ENCODE measurements at regions not wholly inside any gene's neighbourhood (a gene's known extent, or its start where the extent isn't known, plus 50 kb on each side); places are given as distances from the start of the nearest gene placed in this dataset.
"Not testable (repeated sequence)": the region's sequence is repeated elsewhere in the genome, so short reads cannot be mapped to it uniquely, and the experiment has no call there.

DNA sequence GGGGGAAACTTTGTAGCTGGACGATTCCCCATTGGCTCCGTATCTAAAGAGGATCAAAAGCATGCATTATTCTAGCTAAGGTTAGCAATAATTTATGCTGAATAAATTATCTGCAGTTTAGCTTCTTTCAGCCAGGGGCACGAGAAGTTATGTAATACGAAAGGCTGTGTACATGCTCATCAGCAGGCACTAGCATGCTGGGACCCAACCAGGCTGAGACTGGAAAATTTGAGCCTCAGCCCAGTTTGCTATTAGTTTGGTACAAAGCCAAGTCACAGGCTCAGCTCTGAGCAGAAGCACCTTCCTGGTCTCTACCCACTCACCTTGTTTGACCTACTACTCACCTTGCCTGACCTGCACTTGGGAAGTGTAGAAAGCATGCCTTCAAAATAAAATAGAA is 328.1 kb upstream of the ARID1B start:
- DNase-seq (ENCODE audit: low spot score): no peak

DNA sequence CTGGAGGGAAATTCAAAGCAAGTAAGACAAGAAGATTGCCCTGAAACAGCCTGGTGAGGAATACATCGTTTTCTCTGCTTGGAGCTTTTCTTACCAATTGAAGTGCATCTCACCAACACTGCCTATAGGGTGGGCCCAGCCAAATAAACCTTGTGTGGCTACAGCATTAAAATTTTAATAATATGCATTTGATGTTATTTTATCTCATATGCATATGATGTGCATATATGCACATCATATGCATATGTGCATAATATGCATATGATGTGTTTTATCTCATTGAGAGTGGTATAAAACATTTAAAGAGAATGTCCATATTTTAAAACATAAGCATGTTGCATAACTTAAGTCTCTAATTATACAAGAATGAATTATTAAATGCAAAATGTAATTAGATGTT is 328.6 kb upstream of the ARID1B start:
- no peak for DNase-seq (ENCODE audit: low spot score)

DNA sequence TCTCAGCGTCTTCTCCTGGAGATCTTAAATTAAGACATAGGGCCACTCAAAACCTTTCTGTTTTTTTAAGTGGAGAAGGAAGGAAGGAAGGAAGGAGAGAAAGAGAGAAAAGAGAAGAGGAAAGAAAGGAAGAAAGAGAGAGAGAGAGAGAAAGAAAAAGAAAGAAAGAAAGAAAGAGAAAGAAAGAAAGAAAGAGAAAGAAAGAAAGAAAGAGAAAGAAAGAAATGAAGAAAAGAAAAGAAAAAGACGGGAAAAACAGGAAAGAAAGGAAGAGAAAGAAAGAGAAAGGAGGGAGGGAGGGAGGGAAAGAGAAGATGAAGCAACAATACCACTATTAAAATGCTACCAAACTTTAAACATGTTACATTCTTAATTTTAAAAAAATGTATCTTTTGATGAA is 336.5 kb upstream of the ARID1B start:
- DNase-seq (ENCODE audit: low spot score): no peak

DNA sequence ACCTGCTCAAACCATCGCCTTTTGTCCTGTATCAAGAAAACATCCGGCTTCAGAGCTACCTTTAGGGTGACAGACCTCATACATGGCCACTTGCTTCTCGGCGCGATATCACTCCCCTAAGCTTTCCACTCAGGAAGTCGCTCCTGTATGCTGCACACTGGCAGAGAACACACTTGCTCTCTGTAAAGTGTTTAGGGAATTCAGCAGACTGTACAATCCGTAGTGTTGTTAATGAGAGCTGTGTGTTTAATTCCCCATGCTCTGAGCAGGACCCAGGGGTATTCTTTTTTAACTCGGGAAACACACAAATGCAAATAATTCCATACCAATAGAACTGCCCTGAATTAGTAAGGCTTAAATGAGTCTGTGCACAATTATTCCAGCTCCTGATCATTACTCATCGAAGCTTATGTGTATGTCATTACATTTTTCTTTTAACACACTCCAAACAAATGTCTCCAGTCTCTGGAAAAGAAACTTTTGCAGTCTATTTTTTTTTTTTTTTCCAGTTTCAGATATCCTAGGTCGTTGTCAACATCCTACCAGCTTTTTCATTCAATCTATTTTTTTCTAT is 338.7 kb upstream of the ARID1B start:
- no peak for DNase-seq (ENCODE audit: low spot score)

DNA sequence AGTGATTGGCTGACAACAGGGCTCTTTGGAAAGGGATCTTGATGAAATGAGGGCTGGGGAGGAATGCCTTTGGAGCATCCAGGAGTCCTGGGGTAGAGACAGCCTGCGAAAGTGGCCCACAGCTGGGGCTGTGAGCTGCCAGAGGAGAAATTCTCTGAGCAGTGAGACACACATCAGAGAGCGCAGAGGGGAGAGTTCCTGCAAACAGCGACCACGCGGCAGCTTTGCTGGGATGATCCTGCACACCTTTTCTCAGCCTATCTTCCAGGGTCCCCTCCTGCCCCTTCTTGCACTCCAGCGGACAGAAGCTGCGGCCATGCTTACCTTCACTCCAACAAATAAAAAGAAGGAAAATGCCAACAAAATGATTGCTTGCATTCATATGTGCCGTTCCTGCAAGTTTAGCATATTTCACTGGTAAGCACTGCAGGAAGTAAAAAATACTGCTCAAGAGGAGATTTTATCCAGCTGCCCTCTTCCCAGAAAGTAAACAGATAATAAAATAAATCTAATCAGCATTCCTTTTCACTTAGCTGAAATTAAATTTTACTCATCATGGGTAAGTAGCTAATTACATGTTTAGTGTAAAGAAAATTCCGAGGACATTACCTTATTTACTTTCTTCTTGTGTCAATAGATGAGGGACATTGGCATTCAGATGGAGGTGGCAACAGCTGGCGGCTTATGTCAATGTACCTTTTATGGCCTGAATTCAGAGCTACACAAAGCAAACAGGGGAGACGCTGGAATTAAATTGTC is 339.9 kb upstream of the ARID1B start:
- DNase-seq (ENCODE audit: low spot score): no peak

DNA sequence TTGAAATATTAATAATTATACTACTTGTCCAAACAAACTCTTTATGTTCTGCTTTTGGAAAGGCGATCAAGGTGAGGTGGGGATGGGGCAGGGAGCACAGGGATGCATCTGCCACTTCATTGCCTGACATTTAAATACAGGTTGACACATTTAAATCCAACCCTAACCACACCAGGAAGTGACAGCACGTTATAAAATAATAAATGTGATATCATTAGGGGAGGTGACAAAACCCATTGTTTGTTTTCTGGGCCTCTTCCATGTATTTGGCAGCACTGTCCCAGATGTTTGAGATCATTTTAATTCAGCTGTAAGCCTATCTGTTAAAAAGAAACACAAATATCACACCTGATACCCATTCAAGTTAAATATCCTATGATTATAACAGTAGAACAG is 342.4 kb upstream of the ARID1B start:
- DNase-seq (ENCODE audit: low spot score): no peak

DNA sequence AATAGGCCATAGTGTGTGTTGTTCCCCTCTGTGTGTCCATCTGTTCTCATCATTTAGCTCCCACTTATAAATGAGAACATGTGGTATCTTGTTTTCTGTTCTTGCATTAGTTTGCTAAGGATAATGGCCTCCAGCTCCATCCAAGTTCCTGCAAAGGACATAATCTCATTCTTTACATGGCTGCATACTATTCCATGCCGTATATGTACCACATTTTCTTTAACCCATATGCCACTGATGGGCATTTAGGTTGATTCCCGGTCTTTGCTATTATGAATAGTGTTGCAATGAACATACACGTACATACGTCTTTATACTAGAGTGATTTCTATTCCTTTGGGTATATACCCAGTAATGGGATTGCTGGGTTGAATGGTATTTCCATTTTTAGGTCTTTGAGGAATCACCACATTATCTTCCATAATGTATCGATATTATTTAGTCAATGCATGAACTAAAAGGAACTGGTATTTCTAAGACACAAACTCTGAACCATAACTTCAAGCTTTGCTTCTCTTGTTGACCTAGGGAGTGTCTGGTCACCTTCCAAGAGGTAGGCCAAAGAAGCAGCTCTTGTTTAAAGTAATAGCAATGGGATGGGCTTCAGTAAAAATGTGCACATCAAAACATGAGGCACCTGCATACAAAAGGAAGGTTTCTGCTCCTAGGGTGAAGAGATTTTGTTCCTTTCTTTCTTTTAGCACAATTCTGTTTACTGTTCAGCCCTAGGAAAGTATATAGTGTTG is 343.0 kb upstream of the ARID1B start:
- DNase-seq (ENCODE audit: low spot score): no peak

DNA sequence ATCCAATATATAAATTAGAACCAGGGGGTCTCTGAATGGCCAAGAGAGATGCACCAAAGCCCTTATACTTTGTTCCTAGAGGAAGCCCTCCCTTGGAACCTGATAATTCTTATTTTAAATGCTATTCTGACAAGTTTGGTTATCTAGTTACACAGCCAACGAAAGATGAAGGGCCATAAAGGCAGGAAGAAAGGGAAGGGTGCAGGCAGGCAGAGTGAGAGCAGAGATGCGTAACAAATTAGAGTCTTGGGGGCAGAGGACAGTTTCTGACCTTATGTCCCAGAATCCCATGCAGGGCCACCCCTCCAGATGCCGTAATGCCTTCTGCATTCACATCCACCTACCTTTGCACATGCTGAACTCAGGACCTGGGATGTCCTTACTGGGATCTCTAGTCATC is 344.6 kb upstream of the ARID1B start:
- DNase-seq (ENCODE audit: low spot score): no peak

DNA sequence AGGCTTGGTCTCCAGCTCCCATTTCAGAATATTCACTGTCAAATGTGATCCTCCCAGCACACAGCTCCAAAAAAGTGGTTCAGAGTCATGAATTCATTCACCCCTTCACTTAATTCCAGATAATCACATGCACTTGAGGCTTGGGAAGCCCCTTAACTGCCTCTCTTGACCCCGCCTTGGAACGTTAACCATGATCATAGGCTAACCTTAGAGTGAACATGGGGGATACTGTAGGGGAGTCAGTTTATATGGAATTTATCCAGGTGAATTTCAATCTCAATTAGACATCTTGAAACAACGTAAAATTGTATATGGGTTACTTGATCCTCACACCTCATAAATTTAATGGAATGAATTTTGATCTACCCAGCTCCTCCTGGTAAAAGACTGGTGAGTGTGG is 346.8 kb upstream of the ARID1B start:
- DNase-seq (ENCODE audit: low spot score): no peak

DNA sequence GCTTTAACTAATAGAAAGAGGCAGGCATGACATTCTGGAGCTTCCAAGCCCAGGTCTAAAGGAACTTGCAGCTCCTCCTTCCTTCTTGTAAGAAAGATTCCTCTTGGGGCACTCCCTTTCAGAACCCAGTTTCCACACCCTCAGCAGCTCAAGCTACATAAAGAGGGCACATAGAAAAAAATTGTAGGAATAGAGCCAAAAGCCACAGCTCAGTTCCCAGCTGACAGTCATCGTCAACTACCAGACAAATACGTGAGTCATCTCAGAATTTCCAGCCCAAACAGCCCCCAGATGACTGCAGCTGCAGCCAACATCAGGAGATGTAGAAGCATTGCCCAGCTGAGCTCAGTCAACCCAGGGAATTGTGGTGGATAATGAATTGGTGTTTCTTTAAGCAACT is 349.8 kb upstream of the ARID1B start:
- peak; percentile 55 for DNase-seq (ENCODE audit: low spot score)

DNA sequence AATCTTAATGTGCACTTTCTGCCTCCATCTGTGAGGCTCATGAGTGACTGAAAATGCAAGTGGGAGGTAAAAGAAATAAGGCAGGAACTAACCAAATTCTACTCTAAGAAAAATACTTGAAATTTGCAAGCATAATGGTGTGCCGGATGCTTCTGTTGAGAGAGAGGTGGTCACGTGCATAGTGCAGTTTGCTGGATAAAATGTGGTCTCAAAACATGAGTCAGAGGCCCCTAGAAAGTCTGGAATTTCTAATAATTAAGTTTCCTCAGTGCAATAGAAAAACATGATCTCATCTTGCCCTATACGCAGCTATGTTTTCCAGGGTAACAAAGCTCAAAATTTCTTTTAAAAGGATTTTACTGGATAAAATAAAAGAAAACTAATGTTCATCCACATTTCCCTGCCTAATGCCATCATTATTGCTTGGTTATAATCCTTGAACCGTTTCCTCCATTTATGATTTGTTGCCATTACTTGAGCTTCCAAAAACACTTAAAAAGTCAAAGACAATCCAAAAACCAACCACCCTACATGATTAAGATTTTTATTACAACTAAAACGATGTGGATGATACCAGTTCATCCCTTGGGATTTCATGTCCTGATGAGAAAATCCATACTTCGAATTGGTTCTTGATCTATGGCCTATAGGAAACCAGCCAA is 351.7 kb upstream of the ARID1B start:
- no peak for DNase-seq (ENCODE audit: low spot score)

DNA sequence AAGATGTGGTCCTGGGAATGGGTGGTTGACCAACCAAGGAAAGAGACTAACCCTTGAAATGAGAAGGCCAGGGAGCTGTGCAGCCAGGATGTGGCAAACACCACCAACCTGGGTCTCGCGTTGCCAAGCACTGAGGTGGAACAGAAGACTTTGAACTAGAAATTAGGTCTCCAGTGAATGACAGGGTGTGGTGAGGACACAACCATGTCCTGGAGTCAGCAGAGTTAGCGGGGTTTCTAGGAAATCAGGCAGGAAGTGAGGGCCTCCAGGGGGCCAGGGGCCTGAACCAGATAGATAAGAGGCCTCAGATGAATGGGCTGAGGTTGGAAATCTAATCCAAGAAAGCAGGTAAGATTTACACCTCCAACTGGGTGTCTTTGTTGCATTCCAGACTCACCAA is 353.3 kb upstream of the ARID1B start:
- DNase-seq (ENCODE audit: low spot score): no peak

DNA sequence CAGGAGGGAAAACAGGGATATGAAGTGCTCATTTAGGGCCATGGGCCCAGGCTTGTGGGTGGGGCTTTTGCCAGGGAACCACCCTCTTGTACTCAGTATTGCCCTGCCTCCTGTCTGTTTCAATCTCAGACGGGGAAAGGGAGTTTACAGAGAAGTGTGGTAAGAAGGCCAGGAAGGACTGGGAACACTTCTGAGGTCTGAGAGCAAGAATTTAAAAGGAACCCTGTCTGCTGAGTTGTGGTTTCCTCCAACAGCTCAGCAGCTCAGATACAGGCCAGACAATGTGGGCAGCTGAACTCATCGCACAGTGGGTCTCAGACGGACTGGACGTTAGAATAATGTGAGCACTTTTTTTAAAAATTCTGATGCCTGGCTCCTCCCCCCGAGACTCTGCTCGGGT is 354.1 kb upstream of the ARID1B start:
- no peak for DNase-seq (ENCODE audit: low spot score)

DNA sequence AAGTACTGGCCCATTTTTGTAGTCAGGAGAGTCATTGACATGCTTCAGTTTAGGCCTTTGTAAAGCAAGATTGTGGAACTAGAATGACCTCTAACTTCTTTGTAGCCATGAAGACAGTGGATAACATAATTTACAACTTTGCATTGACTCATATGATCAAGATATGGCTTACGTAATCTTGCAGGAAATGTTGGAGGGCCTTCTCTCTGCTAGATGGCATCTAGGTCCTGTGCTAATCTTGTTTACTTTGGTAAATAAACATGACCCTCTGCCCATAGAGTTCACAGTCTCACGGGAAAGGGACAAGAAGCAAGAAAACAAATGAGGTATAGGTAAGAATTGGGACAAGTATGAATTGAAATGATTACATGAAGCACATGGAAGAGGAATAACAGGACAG is 355.2 kb upstream of the ARID1B start:
- no peak for DNase-seq (ENCODE audit: low spot score)

DNA sequence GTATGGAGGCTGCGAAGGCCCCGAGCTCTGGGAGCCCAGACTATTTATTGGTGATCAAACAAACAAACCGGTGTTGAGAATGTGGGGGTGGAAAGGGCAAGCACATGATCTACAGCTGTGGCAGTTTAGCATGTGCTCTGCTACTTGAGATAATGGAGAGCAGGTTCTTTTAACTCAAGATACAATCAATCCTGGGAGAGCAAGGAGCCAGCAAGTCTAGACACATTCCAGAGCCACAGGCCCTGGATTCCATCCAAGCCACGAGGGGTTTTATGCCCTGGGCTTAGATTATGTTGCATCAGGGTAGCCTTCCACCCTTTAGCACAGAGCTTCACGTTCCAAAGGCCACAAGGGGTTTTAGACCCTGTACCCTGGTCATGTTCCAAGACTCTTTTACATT is 355.9 kb upstream of the ARID1B start:
- DNase-seq (ENCODE audit: low spot score): not testable (repeated sequence)

DNA sequence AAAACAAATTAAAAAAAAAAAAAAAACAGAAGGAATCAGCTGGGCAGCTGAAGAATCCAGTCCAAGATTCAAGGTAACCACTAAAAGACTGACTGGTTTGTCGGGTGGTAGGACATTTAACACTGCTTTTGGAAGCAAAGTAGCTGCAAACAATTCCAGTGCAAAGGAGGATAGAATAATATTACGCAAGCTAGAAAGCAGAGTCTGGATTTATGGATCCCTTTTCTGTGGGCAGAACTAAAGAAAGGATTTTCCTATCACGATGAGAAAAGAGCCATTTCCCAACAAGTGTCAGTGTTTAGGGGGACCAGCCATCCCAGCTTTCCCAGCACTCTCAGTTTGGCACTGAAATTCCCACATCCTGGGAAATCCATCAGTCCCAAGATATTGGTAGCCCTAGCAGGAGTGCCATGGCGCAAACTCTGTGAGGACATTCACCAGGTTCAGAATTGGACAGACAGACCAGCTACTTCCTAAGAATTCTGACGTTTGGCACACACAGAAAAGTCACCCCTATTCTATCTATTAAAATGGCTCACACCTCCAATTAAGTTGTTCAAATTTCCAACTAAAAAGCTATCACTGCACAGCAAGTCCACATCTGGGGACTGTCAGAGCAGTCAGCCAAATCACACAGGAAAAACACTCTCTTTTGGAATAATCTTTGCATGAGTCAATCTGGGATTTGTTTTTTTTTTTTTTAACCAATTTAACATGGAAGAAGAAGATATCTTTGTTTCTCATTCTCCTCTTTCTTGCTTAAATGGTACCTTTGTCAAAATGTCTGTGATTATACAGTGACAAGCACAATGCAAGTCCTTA is 356.8 kb upstream of the ARID1B start:
- no peak for DNase-seq (ENCODE audit: low spot score)

DNA sequence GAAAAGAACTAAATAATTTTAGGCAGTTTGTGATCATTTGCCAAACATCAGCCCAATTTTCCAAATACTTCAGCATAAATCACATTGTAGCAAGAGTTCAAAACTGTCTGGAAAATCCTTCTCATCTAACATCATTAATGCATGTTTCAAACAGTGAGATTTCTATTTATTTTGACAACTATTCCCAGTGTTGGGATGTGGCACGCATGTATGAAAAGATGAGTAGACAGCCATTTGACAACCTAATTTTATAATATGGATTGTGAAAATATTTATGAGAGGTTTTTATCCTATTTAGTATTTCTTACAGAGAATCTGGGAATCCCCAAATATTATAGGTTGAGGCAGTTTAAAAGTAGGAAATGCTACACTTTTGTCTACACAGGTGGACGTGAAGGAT is 357.6 kb upstream of the ARID1B start:
- no peak for DNase-seq (ENCODE audit: low spot score)

DNA sequence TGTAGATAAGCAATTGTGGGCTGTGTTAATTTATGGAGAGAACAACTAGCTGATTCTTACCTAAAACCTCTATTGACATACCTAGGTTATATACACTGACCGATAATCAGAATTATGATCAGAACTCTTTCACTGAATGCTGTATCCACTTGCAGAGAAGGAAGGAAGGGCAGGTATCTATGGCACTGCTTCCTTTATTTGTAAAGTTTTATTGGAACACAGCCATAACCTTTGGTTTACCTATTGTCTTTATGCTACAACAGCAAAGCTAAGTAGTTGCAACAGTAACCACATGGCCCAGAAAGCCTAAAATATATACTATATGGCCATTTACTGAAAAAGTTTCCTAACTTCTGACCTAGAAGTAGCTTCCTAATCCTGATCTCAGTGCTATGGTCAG is 358.9 kb upstream of the ARID1B start:
- no peak for DNase-seq (ENCODE audit: low spot score)

DNA sequence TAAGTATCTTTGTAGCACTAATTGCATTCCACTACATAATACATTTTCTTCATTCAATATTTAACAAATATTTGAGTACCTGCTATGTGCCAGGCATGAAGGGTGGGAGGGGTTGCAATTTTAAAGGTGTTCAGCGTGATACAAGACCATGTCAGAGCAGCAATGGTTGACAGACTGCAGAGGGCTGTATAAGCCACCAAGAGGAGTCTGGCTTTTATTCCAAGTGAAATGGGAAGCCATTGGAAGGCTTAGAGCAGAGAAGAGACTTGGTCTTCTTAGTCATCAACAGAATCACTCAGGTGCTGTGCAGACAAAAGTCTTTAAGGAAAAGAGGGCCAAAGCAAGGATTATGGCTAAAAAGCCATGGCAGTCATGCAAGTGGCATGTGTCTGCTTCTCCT is 360.8 kb upstream of the ARID1B start:
- DNase-seq (ENCODE audit: low spot score): no peak

DNA sequence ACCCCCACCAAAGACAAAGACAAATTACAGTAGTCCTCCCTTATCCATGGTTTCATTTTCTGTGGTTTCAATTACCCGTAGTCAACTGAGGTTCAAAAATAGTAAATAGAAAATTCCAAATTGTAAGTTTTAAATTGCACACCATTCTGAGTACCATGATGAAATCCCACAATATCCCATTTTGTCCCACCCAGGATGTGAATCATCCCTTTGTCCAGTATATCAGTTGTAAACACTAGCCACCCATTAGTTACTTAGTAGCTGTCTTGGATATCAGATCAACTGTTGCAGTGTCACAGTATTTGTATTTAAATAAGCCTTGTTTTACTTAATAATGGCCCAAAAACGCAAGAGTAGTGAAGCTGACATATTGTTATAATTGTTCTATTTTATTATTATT is 364.0 kb upstream of the ARID1B start:
- no peak for DNase-seq (ENCODE audit: low spot score)

DNA sequence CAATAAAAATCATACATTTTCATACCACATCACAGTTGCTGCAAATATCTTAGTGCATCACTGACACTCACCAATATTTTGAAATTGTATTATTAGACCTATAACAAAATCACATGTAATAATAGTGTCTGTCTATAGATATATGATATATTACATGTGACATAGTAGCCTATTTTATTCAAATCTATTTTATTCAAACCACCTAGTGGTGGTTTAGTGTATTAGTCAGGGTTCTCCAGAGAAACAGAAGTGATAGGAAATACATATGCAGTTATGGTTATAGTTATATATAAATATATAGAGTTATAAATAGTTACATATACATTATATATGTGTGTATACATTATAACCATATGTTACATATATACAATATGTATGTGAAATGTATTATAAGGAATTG is 366.5 kb upstream of the ARID1B start:
- no peak for DNase-seq (ENCODE audit: low spot score)

DNA sequence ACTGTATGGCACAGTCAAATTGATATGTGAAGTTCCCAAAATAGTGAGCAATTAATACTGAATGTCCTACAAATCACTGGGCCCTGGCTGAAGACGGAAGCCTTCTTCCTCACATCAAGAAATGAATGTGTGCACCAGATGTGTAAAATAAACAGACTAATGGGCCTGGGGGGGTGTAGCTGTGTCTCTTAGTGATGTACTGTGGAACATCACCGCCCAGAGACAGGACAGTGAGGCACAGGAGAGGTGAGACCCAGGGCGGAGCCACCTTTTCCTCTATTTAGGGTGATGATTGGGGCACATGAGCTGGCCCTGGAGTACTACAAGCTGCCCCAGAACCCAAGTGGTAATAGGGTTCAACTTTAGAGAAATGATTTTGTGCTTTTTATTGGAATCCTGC is 368.5 kb upstream of the ARID1B start:
- DNase-seq (ENCODE audit: low spot score): no peak
